ENCODE measurements at regions not wholly inside any gene's neighbourhood (a gene's known extent, or its start where the extent isn't known, plus 50 kb on each side); places are given as distances from the start of the nearest gene placed in this dataset.

GRCh38 chr3:101050866-101051265 lies 57.6 kb upstream of the ABI3BP start:
- H3K4me3 ChIP-seq (ENCODE audit: low read depth, low read length) = no peak overlapping the region
- H3K9me3 Mint-ChIP-seq (ENCODE audit: unreplicated experiment) = no peaks in the 10 kb centered on the region
- H3K27me3 Mint-ChIP-seq (ENCODE audit: insufficient read depth, unreplicated experiment) = no peaks in the 10 kb centered on the region
- H3K4me1 Mint-ChIP-seq (ENCODE audit: low read depth, unreplicated experiment) = no peaks in the 10 kb centered on the region
- H3K4me3 Mint-ChIP-seq (ENCODE audit: unreplicated experiment) = no peak overlapping the region
- CTCF ChIA-PET = no interaction called here
- BruUV-seq (replicated peaks) = no TSS peak
- POLR2A ChIA-PET = no interaction called here
- intact Hi-C loops (cut with micrococcal nuclease; ENCODE audit: unreplicated experiment) = no loop called here
- no peaks in the 10 kb centered on the region for H3K9me3 ChIP-seq
- DNase-seq = no peak
- TF ChIP-seq CTCF (IDR thresholded peaks at IDR 0.05; ENCODE audit: insufficient read depth in 1 of 2, low read depth in 1 of 2, low read length in 1 of 2, severe bottlenecking in 1 of 2, unreplicated experiment in 1 of 2) = no peak
- no peaks in the 10 kb centered on the region for H3K27me3 ChIP-seq (replicated peaks; ENCODE audit: control insufficient read depth, insufficient read depth, low read length)
- no peaks in the 10 kb centered on the region for H3K4me1 ChIP-seq
- no peaks in the 10 kb centered on the region for H3K36me3 ChIP-seq (ENCODE audit: control insufficient read depth, insufficient read depth, low read length)
- no peak overlapping the region for H3K27ac Mint-ChIP-seq (ENCODE audit: unreplicated experiment)
- no peaks in the 10 kb centered on the region for H3K36me3 Mint-ChIP-seq (ENCODE audit: insufficient read depth, unreplicated experiment)

GRCh38 chr3:101050046-101050445 lies 56.8 kb upstream of the ABI3BP start:
- H3K27me3 ChIP-seq (replicated peaks; ENCODE audit: control insufficient read depth, insufficient read depth, low read length) = no peaks in the 10 kb centered on the region
- H3K4me1 Mint-ChIP-seq (ENCODE audit: low read depth, unreplicated experiment) = no peaks in the 10 kb centered on the region
- CTCF ChIA-PET = no interaction called here
- no peak overlapping the region for H3K4me3 ChIP-seq (ENCODE audit: low read depth, low read length)
- no peaks in the 10 kb centered on the region for H3K4me1 ChIP-seq
- no TSS peak for BruUV-seq (replicated peaks)
- POLR2A ChIA-PET = no interaction called here
- H3K9me3 ChIP-seq = no peaks in the 10 kb centered on the region
- H3K36me3 ChIP-seq (ENCODE audit: control insufficient read depth, insufficient read depth, low read length) = no peaks in the 10 kb centered on the region
- no peak overlapping the region for H3K4me3 Mint-ChIP-seq (ENCODE audit: unreplicated experiment)
- no peaks in the 10 kb centered on the region for H3K9me3 Mint-ChIP-seq (ENCODE audit: unreplicated experiment)
- no peak for DNase-seq
- intact Hi-C loops (cut with micrococcal nuclease; ENCODE audit: unreplicated experiment) = no loop called here
- no peaks in the 10 kb centered on the region for H3K27me3 Mint-ChIP-seq (ENCODE audit: insufficient read depth, unreplicated experiment)
- H3K36me3 Mint-ChIP-seq (ENCODE audit: insufficient read depth, unreplicated experiment) = no peaks in the 10 kb centered on the region
- H3K27ac Mint-ChIP-seq (ENCODE audit: unreplicated experiment) = no peak overlapping the region
- TF ChIP-seq CTCF (IDR thresholded peaks at IDR 0.05; ENCODE audit: insufficient read depth in 1 of 2, low read depth in 1 of 2, low read length in 1 of 2, severe bottlenecking in 1 of 2, unreplicated experiment in 1 of 2) = no peak

- no peaks in the 10 kb centered on the region for H3K4me1 Mint-ChIP-seq (ENCODE audit: low read depth, unreplicated experiment)
- no peaks in the 10 kb centered on the region for H3K27me3 Mint-ChIP-seq (ENCODE audit: insufficient read depth, unreplicated experiment)
- H3K9me3 ChIP-seq = no peaks in the 10 kb centered on the region
- CTCF ChIA-PET = no interaction called here
- no peak overlapping the region for H3K4me3 Mint-ChIP-seq (ENCODE audit: unreplicated experiment)
- H3K9me3 Mint-ChIP-seq (ENCODE audit: unreplicated experiment) = peaks cover 2% of the 10 kb centered on the region
- POLR2A ChIA-PET = no interaction called here
- H3K4me3 ChIP-seq (ENCODE audit: low read depth, low read length) = no peak overlapping the region
- no peaks in the 10 kb centered on the region for H3K4me1 ChIP-seq
- H3K36me3 Mint-ChIP-seq (ENCODE audit: insufficient read depth, unreplicated experiment) = no peaks in the 10 kb centered on the region
- no peak overlapping the region for H3K27ac Mint-ChIP-seq (ENCODE audit: unreplicated experiment)
- no peak for DNase-seq
- no peaks in the 10 kb centered on the region for H3K27me3 ChIP-seq (replicated peaks; ENCODE audit: control insufficient read depth, insufficient read depth, low read length)
- BruUV-seq (replicated peaks) = no TSS peak
- no peaks in the 10 kb centered on the region for H3K36me3 ChIP-seq (ENCODE audit: control insufficient read depth, insufficient read depth, low read length)
- intact Hi-C loops (cut with micrococcal nuclease; ENCODE audit: unreplicated experiment) = no loop called here
- no peak for TF ChIP-seq CTCF (IDR thresholded peaks at IDR 0.05; ENCODE audit: insufficient read depth in 1 of 2, low read depth in 1 of 2, low read length in 1 of 2, severe bottlenecking in 1 of 2, unreplicated experiment in 1 of 2)
Observed at GRCh38 chr3:101049532-101049931, 56.3 kb upstream of the ABI3BP start.

All from Caco-2 (cell line).